Central memory CD4-positive, alpha-beta T cell (primary cell): ENCODE measurements at regions not wholly inside any gene's neighbourhood (a gene's known extent, or its start where the extent isn't known, plus 50 kb on each side); places are given as distances from the start of the nearest gene placed in this dataset.

ENCODE experiments used
- DNase-seq: peaks from one replicate; pipeline ENCODE4 v3.0.0; 2022

- DNase-seq: no peak
Measured at GRCh38 chr3:176932433-176932832, 264.8 kb downstream of the TBL1XR1 start.

- no peak for DNase-seq
Measured at GRCh38 chr3:176931991-176932390, 265.3 kb downstream of the TBL1XR1 start.

DNA sequence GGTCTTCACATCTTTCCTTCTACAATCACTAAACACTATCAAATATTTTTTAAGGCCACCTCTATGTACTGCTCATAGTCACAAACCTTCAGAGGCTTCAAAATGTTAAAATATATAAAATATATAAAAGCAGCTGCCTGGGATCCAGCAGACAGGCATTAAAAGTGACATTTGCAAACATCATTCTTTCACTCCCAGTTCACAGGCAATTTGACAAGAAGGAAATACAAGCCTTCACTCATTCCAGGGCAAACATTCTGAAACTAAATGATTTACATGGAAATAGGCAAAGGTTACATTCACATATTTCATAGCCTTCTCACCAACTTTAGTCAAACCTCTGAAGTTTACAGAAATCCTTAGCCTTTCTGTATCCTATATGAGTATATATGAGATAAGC lies 266.3 kb downstream of the TBL1XR1 start:
- no peak for DNase-seq

- no peak for DNase-seq
Measured at GRCh38 chr3:176928582-176928931, 268.7 kb downstream of the TBL1XR1 start.

DNA sequence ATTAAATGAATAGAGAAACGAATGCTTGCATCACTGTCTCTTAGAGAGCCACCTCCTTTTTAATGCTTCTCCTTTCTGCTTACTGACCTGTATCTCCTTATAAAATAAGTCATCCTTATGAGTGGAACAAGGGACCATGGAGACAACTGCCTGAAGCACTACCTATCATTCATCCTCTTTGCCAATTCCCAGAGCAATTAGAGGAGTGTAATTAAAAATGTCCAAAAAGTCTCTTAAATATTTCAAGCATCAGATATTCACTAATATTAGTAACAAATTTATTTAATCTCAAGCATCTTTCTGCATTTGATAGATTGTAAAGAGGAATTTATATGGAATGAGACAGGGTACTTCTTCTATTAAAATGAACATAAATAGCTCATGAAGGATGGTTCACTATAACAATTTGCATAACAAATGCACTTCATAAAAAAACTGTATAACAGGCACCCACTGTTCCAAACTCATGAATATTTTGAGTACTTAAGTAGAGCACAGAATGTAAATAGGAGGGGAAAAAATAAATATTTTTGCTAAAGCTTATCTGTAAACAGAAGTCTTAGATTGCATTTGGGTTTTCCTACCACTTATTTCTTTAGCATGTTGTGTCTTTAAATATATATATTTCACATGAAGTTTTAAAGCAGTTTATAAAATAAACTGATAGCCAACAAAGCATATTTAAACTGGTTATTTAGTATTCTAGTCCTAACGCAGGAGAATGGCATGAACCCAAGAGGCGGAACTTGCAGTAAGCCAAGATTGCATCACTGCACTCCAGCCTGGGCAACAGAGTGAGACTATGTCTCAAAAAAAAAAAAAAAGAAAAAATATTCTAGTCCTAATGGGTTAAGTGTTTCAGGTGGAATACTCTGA lies 269.3 kb downstream of the TBL1XR1 start:
- no peak for DNase-seq

DNA sequence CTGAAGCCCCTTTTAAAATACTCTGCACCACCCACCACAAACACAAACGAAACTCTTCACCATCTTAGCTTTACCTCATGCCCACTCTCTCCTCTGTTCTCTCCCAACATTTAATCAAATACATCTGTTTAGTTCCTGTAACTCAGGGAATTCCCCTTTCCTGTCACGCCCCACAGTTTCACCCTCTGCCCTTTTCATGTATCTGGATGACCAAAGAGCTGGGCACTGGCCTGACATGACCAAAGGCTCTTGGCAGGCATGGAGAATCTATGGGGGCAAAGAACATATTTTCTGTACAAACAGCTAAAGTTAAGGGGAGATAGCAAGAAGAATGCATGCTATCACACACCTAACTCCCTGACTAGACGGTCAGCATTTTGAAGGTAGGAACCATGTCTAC lies 270.0 kb downstream of the TBL1XR1 start:
- no peak for DNase-seq

- DNase-seq: no peak
Measured at GRCh38 chr3:176926688-176927087, 270.6 kb downstream of the TBL1XR1 start.

- DNase-seq: no peak
Measured at GRCh38 chr3:176926034-176926433, 271.2 kb downstream of the TBL1XR1 start.

DNA sequence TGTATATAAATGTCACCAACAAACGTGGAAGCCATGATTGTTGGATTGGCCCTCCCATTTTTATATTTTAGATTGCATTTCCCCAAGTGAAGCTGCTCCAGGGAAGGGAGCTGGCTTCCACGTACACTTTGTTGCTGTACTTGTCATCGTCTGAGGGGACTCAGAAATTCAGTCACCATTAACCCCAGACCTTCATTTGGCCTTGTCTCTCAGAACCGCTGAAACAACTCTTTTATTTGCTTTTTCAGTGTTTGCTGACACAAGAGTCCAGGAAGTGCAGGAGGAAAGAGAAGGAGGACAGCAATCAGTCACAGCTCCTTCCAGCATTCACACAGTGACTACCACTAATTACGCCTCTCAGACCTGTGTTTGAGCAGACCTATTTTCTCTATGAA lies 276.5 kb downstream of the TBL1XR1 start:
- DNase-seq: no peak

GRCh38 chr3:176919836-176920765 lies 277.2 kb downstream of the TBL1XR1 start:
- no peak for DNase-seq

GRCh38 chr3:176916777-176917176 lies 280.5 kb downstream of the TBL1XR1 start:
- DNase-seq: no peak

GRCh38 chr3:176914764-176915163 lies 282.5 kb downstream of the TBL1XR1 start:
- no peak for DNase-seq

- DNase-seq: no peak
Measured at GRCh38 chr3:176911579-176911978, 285.7 kb downstream of the TBL1XR1 start.

- DNase-seq: no peak
Measured at GRCh38 chr3:176909044-176909443, 288.2 kb downstream of the TBL1XR1 start.

DNA sequence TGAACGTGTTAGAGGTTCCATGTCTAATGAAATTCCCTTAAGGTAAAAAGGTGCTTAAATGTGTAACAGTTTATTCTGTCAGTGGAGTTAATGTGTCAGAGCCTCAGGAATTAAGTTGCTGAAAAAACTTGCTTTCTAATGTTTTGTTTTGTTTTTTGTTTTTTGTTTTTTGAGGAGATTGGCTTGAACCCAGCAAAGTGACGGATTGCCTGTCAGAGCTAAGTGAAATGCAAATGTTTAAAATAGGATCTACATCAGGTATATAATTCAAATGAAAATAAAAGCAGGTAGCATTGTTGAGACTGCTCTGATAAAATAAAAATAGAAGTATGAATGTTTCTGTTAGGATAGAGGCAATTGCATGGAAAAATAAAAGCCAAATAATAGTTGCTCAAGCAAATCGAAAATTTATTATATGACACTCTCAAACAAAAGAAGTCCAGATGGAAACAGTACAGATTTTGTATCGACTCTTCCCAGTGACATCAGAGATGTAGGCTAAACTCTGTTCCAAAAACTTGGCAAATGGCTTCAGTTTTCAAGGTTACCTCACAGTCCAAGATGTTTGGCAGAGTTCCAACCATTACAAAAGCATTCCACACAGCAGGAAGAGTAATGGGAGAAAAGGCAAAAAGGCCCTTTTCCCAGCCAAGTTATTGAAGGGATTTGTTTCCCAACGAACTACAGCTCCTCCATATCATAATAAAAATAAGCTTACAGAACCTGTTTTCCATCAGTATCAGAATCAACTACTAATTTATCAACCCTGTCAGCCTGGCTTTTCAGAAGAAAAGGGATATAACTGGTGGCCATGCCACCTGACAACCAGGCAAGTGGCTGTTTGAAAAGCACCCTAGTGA lies 291.0 kb downstream of the TBL1XR1 start:
- no peak for DNase-seq

GRCh38 chr3:176905331-176905730 lies 292.0 kb downstream of the TBL1XR1 start:
- DNase-seq: no peak

GRCh38 chr3:176904506-176904905 lies 292.8 kb downstream of the TBL1XR1 start:
- no peak for DNase-seq

DNA sequence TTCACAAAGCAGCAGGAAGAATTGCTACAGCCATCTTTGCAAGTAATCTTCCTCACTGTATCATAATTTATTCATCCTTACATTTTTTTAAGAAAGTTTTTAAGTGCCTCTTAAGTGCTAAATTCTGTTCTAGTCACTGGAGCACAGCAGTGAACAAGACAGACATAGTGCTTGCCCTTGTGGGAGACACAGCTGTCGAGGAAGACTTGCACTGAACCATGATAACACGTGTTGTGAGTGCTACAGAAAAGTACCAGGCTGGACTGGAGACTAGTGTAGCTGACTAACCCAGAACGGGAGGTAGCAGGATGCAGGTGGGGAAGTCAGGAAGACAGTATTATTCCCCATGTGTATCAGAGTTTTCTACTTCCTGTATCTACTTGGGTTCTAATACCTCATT lies 300.6 kb downstream of the TBL1XR1 start:
- no peak for DNase-seq

- DNase-seq: no peak
Measured at GRCh38 chr3:176896165-176896564, 301.1 kb downstream of the TBL1XR1 start.

- DNase-seq: no peak
Measured at GRCh38 chr3:176879710-176880109, 317.6 kb downstream of the TBL1XR1 start.

DNA sequence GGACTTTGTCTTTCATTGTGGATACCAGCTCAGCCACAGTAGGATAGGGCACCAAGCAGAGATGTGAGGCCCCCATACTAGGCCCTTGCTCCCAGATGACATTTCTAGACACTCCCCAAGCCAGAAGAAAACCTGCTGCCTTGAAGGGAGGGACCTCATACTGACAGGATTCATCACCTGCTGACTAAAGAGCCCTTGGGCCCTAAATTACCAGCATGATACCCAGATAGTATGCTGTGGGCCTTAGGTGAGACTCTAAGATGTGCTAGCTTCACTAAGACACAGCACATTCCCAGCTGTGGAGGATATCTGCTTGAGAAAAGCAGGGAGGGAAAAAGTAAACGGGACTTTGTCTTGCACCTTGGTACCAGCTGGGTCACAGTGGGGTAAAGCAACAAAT lies 324.0 kb downstream of the TBL1XR1 start:
- no peak for DNase-seq

GRCh38 chr3:176872771-176873209 lies 324.5 kb downstream of the TBL1XR1 start:
- DNase-seq: peak; percentile 38

DNA sequence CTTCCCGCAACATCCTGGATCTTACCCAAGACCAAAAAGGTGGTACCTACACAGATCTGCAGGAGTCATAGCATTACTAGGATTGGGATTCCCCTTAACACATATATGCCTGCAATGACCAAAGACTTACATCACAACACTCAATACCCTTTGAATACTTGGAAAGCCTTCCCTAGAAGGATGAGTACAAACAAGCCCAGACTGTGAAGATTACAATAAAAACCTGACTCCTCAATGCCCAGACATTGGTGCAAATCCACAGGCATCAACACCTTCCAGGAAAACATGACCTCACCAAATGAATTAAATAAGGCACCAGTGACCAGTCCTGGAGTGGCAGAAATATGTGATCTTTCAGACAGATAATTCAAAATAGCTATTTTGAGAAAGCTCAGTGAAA lies 326.8 kb downstream of the TBL1XR1 start:
- DNase-seq: no peak
